ENCODE measurements at regions not wholly inside any gene's neighbourhood (a gene's known extent, or its start where the extent isn't known, plus 50 kb on each side); places are given as distances from the start of the nearest gene placed in this dataset.

GRCh38 chr18:8962192-8962779 lies 140.2 kb upstream of the NDUFV2 start:
- Histone ChIP-seq H3K27ac (peak overlapping the region in 3 of 21 experiments; percentile 38 to 70 (median 44)), H3K4me3 (no peak overlapping the region)

GRCh38 chr18:8962855-8963635 lies 139.5 kb upstream of the NDUFV2 start:
- Histone ChIP-seq H3K4me3 (no peak overlapping the region), H3K27ac (no peak overlapping the region)

- Histone ChIP-seq H3K4me3 (no peak overlapping the region), H3K27ac (no peak overlapping the region)
Measured at GRCh38 chr18:8963876-8964275, 138.6 kb upstream of the NDUFV2 start.

- no peak overlapping the region for H3K27ac ChIP-seq
- no peak overlapping the region for H3K4me3 ChIP-seq
Measured at GRCh38 chr18:8965398-8965797, 137.1 kb upstream of the NDUFV2 start.

- H3K27ac ChIP-seq: no peak overlapping the region
- H3K4me3 ChIP-seq: no peak overlapping the region
Measured at GRCh38 chr18:8966821-8967220, 135.7 kb upstream of the NDUFV2 start.

- H3K27ac ChIP-seq: no peak overlapping the region
- H3K4me3 ChIP-seq: no peak overlapping the region
Measured at GRCh38 chr18:8967573-8967972, 134.9 kb upstream of the NDUFV2 start.

GRCh38 chr18:8969639-8970390 lies 132.7 kb upstream of the NDUFV2 start:
- Histone ChIP-seq H3K4me3 (no peak overlapping the region), H3K27ac (no peak overlapping the region)

GRCh38 chr18:8970843-8971242 lies 131.7 kb upstream of the NDUFV2 start:
- Histone ChIP-seq H3K27ac (no peak overlapping the region), H3K4me3 (no peak overlapping the region)

- H3K4me3 ChIP-seq: no peak overlapping the region
- no peak overlapping the region for H3K27ac ChIP-seq
Measured at GRCh38 chr18:8972116-8972515, 130.4 kb upstream of the NDUFV2 start.

- Histone ChIP-seq H3K4me3 (no peak overlapping the region), H3K27ac (no peak overlapping the region)
Measured at GRCh38 chr18:8974279-8974678, 128.2 kb upstream of the NDUFV2 start.

GRCh38 chr18:8974696-8975095 lies 127.8 kb upstream of the NDUFV2 start:
- Histone ChIP-seq H3K27ac (no peak overlapping the region), H3K4me3 (no peak overlapping the region)

- no peak overlapping the region for H3K27ac ChIP-seq
- no peak overlapping the region for H3K4me3 ChIP-seq
Measured at GRCh38 chr18:8975624-8976023, 126.9 kb upstream of the NDUFV2 start.

- no peak overlapping the region for H3K4me3 ChIP-seq
- H3K27ac ChIP-seq: no peak overlapping the region
Measured at GRCh38 chr18:8976606-8977005, 125.9 kb upstream of the NDUFV2 start.

GRCh38 chr18:8977166-8977565 lies 125.3 kb upstream of the NDUFV2 start:
- no peak overlapping the region for H3K4me3 ChIP-seq
- no peak overlapping the region for H3K27ac ChIP-seq

- Histone ChIP-seq H3K4me3 (no peak overlapping the region), H3K27ac (no peak overlapping the region)
Measured at GRCh38 chr18:8977701-8978100, 124.8 kb upstream of the NDUFV2 start.

- Histone ChIP-seq H3K4me3 (no peak overlapping the region), H3K27ac (no peak overlapping the region)
Measured at GRCh38 chr18:8978394-8978793, 124.1 kb upstream of the NDUFV2 start.

GRCh38 chr18:8979258-8979988 lies 123.1 kb upstream of the NDUFV2 start:
- H3K27ac ChIP-seq: no peak overlapping the region
- H3K4me3 ChIP-seq: no peak overlapping the region

GRCh38 chr18:8980496-8980895 lies 122.0 kb upstream of the NDUFV2 start:
- no peak overlapping the region for H3K27ac ChIP-seq
- H3K4me3 ChIP-seq: no peak overlapping the region

- Histone ChIP-seq H3K27ac (no peak overlapping the region), H3K4me3 (no peak overlapping the region)
Measured at GRCh38 chr18:8980918-8981317, 121.6 kb upstream of the NDUFV2 start.
